ENCODE measurements at regions not wholly inside any gene's neighbourhood (a gene's known extent, or its start where the extent isn't known, plus 50 kb on each side); places are given as distances from the start of the nearest gene placed in this dataset.

- Histone ChIP-seq H3K4me3 (ENCODE audit: low read depth in 1 of 3, low read length in 3 of 3) (no peak overlapping the region), H3K9me3 (ENCODE audit: control insufficient read depth in 4 of 4, low read length in 3 of 4) (peaks cover 0 to 4% (median 0%) of the 10 kb centered on the region in 4 donors), H3K27ac (ENCODE audit: low read depth in 1 of 2, low read length in 2 of 2) (no peak overlapping the region), H3K36me3 (ENCODE audit: control insufficient read depth in 4 of 4, insufficient read depth in 3 of 4, low read depth in 1 of 4, low read length in 3 of 4) (no peaks in the 10 kb centered on the region), H3K27me3 (ENCODE audit: control insufficient read depth in 4 of 4, insufficient read depth in 4 of 4, low read length in 3 of 4) (peaks cover 0 to 6% (median 1%) of the 10 kb centered on the region in 4 donors), H3K4me1 (ENCODE audit: control insufficient read depth in 4 of 4, insufficient read depth in 4 of 4, low read length in 3 of 4) (no peaks in the 10 kb centered on the region), H3K9ac (ENCODE audit: low read depth in 1 of 2, low read length in 2 of 2) (no peak overlapping the region)
- TF ChIP-seq YY1 (IDR thresholded peaks at IDR 0.05), result no peak
- TF ChIP-seq FOXA2 (IDR thresholded peaks at IDR 0.05), result no peak
- TF ChIP-seq TAF1 (conservative IDR thresholded peaks at IDR 0.05), result no peak
- no peak for TF ChIP-seq SP1 (IDR thresholded peaks at IDR 0.05)
- TF ChIP-seq RXRA (IDR thresholded peaks at IDR 0.05), result no peak
- no peak for TF ChIP-seq FOXA1 (IDR thresholded peaks at IDR 0.05)
- no peak for TF ChIP-seq NR2F2 (IDR thresholded peaks at IDR 0.05)
- no peak for TF ChIP-seq HNF4G (IDR thresholded peaks at IDR 0.05)
- TF ChIP-seq MAX (IDR thresholded peaks at IDR 0.05), result no peak
- TF ChIP-seq RAD21 (IDR thresholded peaks at IDR 0.05), result no peak
- TF ChIP-seq, protein P1, sequence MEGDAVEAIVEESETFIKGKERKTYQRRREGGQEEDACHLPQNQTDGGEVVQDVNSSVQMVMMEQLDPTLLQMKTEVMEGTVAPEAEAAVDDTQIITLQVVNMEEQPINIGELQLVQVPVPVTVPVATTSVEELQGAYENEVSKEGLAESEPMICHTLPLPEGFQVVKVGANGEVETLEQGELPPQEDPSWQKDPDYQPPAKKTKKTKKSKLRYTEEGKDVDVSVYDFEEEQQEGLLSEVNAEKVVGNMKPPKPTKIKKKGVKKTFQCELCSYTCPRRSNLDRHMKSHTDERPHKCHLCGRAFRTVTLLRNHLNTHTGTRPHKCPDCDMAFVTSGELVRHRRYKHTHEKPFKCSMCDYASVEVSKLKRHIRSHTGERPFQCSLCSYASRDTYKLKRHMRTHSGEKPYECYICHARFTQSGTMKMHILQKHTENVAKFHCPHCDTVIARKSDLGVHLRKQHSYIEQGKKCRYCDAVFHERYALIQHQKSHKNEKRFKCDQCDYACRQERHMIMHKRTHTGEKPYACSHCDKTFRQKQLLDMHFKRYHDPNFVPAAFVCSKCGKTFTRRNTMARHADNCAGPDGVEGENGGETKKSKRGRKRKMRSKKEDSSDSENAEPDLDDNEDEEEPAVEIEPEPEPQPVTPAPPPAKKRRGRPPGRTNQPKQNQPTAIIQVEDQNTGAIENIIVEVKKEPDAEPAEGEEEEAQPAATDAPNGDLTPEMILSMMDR (IDR thresholded peaks at IDR 0.05; ENCODE audit: low read depth, low read length, missing input control), result no peak
- TF ChIP-seq REST (IDR thresholded peaks at IDR 0.05), result no peak
- TF ChIP-seq HNF4A (conservative IDR thresholded peaks at IDR 0.05), result no peak
- TF ChIP-seq JUND (IDR thresholded peaks at IDR 0.05), result no peak
- TF ChIP-seq, protein P2, sequence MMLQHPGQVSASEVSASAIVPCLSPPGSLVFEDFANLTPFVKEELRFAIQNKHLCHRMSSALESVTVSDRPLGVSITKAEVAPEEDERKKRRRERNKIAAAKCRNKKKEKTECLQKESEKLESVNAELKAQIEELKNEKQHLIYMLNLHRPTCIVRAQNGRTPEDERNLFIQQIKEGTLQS (IDR thresholded peaks at IDR 0.05), result no peak
- TF ChIP-seq EGR1 (IDR thresholded peaks at IDR 0.05; ENCODE audit: low read depth in 2 of 2), result no peak
- no peak for TF ChIP-seq GABPA (IDR thresholded peaks at IDR 0.05 in 1 of 2, conservative IDR thresholded peaks at IDR 0.05 in 1 of 2)
- no peak for TF ChIP-seq ZBTB33 (IDR thresholded peaks at IDR 0.05)
- no peak for DNase-seq (ENCODE audit: low spot score)
- WGBS, result 68% methylated on average over 3 of the region's 3 CpGs
Observed at GRCh38 chr18:24817150-24817549, 356.7 kb downstream of the HRH4 start.

All from liver (tissue), 8 donors.